NCI-H748 treated with DMSO at 0.1 percent for 48 hours (cell line): ENCODE measurements at regions not wholly inside any gene's neighbourhood (a gene's known extent, or its start where the extent isn't known, plus 50 kb on each side); places are given as distances from the start of the nearest gene placed in this dataset.
"Not testable (repeated sequence)": the region's sequence is repeated elsewhere in the genome, so short reads cannot be mapped to it uniquely, and the experiment has no call there.

Source experiments
- DNase-seq: peaks from one replicate; lab custom pipeline; 2025; lab: John Stamatoyannopoulos, UW

DNA sequence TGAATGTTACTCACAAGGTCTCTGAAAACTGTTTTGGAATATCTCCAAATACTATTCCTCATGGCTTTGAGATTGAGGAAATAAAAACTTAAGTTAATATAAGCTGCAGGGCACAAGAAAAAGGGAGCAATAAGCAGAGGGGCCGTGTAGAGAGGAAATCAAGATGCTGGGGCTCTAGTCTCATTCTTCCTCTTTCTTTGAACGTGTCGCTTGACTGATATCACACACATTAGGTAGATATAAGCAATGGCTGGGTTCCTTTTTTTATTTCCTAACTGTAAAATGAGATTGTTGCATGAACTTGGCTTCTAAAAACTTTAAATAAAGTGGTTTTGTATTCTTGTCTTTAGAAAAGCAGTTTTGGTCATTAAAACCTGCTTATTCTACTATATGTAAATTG lies 326.7 kb upstream of the ROPN1 start:
- no peak for DNase-seq

DNA sequence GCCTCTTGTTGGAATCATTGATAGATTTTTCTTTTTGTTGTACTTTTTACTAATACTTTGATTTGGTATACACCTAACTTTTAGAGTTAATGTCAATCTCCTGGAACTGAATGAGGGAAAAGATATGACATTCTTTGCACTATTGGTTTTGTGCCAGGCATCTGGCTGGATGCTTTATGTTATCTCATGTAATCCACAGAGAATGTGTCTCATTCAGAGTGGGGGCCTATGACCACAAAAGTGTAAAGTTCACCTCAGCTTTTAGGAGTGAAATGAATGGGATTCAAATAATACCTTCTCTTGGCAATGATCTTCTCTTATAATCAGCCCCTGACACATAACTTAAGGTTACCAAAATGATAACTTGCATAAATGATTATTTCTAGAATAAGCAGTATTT lies 329.1 kb upstream of the ROPN1 start:
- no peak for DNase-seq

DNA sequence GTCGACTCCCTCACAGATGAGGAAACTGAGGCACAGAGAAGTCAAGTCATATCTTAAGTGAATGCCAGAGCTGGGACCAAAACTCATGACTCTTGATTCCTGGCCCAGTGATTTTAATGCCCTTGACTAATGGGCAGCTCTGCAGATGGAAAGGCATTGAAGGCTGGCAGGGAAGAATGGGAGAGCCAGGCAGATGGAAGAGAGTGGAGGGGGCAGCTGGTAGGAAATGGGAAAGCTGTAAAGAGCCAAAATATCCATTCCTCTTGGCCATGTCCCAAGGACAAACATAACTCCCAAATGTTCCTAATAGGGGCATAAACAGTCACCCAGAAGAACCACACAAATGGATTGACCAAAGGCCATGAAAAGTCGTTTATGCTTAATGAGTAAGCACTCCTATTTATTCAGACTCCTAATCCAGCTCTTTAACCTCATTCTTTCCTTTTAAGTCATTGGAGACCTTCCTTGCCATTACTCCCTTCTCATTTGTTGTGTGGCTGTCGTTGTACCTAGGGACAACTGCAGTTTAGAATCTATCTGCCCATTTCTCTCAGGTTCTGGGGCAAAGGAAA lies 330.5 kb upstream of the ROPN1 start:
- DNase-seq = no peak

DNA sequence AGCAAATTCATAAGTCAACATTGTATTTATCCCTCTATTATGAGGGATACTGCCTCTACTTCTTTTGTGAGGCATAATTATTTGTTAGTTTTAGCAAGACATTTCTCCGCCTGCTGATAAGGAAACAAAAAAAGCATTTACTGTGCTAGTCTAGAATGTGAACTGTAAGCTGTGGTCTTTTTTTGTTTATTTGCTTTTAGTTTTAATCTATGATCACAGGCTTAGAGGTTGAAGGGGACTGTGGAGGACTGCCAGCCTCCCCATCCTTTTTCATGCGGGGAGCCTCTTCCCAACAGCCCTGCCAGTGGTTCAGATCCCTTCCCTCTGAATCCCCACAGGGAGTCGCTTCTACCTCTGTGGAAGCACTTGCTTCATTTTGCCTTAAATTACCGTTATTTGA lies 331.0 kb upstream of the ROPN1 start:
- peak; percentile 24 for DNase-seq

DNA sequence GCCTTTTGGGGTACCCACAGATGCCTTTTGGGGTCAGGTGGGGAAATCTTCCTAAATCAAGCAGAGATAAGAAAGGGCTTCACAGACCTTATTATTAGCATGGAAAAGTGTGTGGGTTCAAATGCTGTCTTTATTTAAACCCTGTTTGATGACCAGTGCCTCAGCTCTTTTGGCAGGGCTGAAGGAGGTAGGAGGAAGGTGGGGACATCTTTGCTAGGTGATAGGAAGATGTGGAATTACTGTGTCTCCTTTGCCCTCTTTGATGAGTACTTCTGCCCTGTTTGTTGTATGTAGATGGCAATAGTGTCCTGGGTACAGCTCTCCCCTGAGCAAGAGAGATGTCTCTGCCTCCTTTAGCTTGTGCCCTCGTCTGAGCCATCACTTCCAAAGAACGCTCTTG lies 333.3 kb upstream of the ROPN1 start:
- no peak for DNase-seq

DNA sequence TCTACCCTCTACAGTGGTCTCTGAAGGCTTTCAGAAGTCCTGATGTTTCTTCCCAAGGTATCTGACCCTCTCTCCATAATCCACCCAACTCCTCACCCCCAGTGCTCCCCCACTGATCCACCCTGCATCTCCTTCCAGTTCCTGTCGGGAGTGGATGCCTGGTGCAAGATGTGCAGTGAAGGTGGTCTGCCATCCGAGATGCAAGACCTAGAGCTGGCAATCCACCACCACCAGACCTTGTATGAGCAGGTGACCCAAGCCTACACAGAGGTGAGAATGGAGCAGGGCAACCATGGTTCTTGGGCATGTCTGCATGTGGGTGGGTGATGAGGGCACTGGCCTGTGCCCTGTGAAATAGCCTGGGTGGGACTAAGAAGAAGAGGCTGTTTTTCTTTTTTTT lies 337.8 kb upstream of the ROPN1 start:
- DNase-seq = no peak

DNA sequence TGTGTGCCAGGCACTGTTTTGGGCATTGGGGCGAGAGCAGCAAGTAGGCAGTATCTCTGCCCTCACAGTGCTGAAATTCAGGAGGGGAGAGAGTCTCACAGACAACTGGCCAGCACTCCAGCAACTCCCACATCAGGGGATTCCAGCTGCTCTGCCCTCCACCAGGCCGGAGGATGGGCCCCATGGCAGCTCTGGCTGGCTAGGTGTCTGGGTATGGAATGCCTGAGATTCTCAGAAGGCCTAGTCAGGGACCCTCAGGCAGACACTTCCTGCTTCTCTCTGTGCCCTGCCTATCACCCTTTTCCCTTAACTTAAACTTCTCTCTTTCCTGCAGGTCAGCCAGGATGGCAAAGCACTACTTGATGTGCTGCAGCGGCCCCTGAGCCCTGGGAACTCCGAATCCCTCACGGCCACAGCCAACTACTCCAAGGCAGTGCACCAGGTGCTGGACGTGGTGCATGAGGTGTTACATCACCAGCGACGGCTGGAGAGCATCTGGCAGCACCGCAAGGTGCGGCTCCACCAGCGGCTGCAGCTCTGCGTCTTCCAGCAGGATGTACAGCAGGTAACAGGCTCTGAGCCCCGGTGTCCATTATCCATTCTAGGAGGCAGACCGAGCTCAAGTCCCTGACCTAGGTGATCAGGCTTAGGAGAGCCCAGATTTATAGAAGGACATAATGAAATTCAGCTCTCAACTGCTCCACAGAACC lies 342.2 kb upstream of the ROPN1 start:
- no peak for DNase-seq

DNA sequence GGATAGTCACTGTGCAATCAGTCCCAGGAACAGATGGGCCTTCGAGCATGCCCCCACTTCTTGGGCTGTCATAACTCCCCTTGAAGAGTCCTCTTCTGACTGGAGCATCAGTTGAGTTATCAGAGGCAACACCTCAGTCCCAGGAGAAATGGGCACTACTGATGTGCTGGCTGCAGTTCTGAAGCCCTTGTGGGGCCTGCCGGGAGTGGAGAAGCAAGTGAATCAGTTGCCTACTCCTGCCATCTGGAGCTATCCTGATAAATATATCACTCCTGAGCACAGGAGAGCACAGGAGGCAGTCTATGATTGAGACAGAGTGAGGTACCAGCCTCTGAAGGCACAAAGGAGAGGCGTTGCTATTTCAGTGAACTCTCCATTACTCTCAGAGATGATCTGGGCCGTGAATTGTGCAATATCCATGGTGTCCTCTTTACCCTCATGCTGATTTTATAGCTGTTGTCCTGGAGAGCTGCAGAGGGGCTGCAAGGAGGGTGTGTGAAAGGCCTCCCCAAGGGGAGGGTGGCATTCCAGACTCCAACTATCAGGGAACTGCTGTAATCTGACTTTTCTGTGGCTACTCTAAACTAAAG lies 344.2 kb upstream of the ROPN1 start:
- no peak for DNase-seq

DNA sequence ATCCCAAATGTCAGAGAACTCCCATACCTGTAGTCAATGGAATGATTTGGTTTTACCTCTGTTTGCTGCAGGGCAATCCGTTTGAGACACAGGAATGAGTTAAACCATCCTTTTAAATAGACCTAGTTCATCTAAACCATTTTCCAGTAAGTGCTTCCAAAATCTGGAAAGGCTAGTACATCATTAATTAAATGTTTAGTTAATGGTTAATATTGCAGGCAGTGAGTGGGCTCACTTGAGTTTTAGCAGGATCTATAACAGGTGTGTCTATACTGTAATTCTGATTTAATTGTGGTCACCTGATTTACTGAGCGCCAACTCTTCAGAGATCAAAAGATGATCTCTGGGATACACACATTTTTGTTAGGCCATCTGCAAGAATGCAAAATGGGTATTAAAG lies 353.9 kb upstream of the ROPN1 start:
- no peak for DNase-seq

DNA sequence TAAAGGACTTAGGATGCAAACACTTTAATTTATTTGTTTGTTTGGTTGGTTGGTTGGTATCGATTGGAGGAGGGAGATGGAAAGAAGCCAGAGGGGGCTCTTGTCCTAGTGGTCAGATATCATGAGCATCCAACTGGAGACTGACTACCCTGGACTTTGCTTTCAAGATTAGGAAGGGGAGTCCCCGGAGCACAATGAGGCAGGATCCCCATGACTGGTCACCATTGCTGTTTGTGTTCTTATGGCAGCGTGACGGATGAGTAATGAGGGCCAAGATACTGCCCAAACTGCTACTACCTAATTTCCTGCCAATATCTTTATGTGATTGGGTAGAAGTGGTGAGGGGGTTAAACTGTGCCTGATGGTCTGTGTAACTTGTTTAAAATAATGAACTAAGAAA lies 354.6 kb upstream of the ROPN1 start:
- no peak for DNase-seq

DNA sequence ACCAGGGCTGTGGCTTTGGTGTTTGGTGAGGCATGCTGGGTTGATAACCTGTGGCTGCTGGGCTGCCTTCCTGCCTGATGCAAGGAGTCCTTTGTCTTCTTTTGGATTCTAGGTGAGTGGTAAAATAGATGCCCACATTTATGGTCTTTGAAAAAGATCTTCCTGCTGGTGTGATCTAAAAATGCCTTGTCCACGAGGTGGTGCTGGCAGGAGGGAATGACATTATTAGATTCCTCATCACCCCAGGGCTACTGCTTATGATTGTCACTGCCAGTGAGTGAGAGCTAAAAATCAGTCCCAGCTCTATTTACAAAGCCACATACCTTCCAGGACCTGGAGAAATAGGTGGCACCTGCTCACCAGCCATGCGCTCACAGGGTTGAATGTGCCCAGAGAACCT lies 355.5 kb upstream of the ROPN1 start:
- DNase-seq = no peak

DNA sequence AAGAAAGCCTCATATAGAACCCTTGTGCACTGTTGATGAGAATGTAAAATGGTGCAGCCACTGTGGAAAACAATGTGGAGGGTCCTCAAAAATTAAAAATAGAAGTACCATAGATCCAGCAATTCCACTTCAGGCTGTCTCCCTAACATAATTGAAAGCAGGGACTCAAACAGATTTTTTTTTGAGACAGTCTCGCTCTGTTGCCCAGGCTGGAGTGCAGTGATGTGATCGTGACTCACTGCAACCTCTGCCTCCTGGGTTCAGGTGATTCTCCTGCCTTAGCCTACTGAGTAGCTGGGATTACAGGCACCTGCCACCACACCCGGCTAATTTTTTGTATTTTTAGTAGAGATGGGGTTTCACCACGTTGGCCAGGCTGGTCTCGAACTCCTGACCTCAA lies 356.6 kb upstream of the ROPN1 start:
- not testable (repeated sequence) for DNase-seq

DNA sequence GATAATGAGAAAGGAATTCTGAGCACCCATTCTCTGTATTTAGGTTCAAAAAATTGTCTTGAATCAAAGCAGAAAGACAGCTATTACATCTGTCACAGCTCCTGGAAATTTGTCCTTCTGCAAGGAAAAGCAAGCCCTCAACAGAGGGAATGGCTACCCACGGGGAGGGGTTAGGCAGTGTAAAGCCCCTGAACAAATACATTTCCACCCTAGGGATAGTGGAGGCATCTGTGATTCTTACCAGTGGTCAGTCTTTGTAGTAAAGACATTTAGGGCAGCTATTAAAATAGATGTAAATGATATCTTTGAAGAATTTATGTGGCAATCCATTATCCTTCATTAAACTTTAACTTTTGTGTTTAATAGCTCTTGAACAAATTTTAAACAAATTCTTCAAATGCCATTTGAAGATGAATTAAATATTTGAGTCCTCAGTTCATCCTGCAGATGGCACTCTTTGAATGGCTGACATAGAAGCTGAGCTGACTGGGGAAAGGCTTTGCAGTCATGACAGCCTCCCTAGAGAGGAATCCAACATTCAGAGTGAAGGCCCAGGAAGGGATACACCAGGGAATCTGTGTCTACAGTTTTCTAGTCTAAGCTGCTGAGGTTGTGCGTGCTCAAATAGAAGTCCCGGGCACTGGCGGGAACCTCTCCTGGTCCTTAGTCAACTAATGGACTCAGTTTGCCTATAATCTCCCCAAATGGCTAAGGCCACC lies 359.7 kb upstream of the ROPN1 start:
- DNase-seq = peak; percentile 6

DNA sequence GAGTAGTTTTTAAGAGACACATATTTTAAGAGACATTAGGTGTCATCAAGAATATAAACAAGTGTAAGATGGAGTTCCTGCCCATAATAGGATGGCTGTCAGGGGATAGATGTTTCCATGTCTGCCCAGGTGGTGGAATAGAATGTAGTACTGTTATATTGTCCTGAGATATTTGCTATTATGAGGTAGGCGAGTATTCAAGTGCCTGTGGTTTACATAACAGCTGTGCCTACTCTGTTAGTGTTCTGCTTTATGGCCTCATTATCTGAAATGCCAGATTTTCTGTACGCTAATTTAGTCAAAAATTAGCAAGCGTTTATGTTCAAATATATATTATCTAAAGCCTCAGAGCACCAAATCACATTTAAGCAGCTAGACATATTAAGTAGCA lies 360.2 kb upstream of the ROPN1 start:
- peak; percentile 9 for DNase-seq

DNA sequence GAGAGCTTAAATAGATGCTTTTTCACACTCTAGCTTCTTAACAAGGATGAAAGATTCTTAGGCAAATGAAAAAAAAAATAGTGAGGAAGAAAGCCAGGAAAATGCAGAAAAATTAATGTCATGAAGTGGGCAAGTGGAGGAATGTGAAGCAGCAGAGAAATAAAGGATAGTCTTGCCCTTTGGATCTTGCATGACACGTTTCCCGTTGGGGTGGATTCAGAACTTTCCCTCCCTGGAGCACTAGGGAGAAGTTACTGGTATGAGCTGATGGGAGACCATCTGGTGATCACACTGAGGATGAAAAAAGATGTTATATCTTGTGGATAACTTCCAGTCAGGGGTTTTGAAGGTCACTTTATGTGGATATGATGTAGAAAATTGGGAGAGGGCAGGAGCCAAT lies 361.8 kb upstream of the ROPN1 start:
- no peak for DNase-seq

DNA sequence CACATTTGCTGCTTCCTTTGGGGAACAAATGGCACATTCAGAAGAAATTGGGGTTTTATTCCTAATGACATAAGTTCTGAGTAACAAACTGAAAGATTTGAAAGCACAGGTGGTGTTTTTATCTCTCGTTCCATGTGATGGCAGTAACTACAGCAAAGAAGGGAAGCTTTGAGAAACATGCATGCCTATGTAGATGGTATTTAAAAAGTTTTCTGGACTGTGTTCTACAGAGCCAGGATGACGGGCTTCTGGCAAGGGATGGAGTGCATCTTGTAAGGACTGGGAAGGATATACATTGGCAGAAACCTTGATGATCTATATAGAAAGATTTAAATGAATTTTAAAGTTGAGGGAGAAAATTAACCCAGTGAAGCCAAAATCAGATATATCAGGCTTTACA lies 362.2 kb upstream of the ROPN1 start:
- DNase-seq = no peak

DNA sequence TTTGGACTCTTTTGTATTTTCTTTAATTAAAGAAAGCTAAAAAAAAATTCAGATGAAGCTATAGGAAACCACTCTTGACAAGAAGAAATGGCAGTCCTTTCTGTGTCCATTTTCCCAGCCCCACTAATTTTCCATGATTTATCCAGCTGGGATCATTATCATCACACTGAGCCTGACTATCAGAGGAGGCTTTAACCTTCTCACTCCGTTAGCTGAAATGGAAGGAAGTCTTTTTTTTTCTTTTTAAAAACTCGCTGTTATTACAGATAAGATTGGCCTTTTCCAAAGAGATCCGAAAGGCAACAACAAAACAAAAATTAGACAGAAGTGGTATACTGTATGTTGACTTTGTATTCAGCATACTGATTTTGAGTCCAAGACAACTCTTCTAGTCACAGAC lies 366.2 kb upstream of the ROPN1 start:
- no peak for DNase-seq

DNA sequence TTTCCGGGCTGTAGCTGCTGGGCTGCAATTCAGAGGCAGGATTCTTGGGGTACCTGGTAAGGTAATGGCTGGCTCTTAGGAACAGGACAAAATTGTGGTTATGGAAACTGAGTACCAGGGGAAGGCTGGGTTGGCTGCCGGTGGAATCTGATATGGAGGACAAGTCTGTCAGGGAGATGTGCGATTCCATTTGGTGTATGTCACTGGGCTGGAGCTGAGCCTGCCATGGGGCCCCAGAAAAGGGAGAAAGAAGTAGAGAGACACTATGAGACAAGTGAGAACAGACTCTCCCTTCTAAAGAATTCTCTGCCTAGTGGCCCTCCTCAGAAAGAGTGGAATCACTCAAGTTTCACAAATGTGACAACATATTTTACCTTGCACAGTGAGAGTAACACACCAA lies 368.2 kb upstream of the ROPN1 start:
- DNase-seq = no peak

DNA sequence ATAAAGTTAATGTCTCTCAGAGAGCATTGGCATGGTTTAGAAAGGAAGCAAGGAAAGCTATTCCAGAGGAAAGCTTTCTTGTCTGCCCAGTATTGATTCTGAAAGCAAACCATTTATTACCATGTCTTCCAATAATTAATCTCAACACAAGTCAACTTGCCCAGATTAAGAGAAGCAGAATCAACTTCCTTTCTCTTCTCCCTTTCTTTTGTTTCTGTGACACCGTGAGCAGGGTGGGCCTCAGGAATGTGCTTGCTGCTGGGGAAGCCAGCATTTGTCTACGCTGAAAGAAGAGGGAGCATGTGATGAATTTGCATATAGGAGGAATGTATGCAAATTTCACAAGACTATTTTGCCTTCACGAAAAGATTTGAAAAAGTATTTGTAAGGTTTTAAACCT lies 368.6 kb upstream of the ROPN1 start:
- DNase-seq = no peak

DNA sequence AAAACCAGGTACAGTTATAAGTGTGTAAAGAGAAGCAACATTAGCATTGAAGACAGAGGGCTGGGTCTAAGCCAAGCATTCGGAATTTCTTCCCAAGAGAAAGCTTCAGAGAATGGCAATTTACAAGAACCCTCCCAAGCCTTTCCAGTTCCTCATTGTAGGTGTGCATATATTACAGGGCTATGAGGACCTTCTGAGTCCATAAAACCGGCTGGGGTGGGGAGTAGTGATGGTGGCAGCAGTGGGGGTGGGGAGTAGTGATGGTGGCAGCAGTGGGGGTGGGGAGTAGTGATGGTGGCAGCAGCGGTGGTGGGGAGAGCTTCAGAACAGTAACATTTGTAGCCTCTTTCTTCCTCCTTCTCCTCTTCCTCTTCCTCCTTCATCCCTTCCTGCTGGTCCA lies 368.7 kb upstream of the UMPS start:
- no peak for DNase-seq

DNA sequence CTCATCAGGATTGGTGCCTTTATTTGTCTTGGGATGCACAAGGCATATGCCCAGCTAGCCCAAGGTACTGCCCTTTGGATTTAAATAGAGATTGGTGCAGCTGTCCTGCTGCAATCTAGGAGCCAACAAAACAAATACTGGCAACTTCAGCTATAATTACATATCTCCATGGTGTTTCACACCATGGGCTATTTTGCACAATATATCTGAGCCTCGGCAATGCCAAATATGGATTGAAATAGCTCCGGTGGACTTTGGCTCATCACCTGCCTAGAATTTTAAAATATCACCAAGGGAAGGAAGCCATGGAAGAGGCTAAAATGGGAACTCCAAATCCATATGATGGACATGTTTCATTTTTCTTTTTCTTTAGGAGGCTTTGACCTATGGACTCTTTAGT lies 367.8 kb upstream of the UMPS start:
- no peak for DNase-seq

DNA sequence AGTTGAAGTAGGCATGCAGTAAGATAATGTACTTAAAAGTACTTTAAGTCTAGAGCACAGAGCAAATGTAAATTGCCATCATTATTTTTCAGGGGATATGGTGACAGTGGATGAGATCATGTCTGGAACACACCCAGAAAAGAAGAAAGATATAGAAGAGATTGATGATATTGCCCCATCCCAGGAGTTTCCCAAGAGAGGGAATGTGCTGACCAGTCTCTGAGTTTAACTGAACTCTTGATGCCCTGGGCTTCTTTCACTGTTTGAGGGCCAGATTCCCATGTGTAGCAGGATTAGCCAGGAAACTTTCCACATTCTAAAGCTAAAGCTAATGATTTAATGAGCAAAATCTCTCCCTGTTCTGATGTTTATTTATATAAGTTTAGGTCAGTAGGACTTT lies 366.8 kb upstream of the UMPS start:
- no peak for DNase-seq

DNA sequence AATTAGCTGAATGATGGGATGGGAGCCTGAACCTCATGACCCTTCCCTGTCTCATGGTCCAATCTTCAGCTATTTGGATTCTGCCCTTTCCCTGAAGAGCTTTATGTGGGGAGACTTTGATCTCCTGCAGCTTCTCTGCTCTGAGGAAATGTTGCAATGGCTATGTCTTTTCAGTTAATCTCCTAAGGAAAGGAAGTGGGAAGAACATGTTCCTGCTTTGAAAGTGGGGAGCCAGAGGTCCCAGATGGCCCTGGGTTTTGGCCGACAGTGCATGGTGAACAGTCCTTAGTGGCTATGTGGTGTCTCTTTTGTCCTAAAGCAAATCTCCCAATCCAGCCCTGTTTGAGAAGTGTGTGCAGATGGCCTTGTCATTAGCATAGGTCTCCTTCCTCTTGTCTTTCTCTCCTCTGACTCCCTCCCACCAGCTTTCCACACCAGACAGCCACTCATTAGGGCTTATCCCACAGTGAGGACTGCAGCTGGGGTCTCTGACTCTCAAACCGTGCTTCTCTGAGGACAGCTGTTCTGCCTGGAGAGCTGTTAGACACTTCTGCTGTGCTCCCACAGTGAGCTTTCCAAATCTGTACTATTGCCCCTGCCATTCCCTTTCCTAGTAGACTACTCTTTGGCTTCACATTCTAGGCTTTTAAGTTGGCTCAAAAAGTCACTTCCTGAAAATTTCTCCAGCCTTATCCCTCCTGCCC lies 365.8 kb upstream of the UMPS start:
- no peak for DNase-seq
